Mucosa of descending colon (tissue), 3 donors: ENCODE measurements at regions not wholly inside any gene's neighbourhood (a gene's known extent, or its start where the extent isn't known, plus 50 kb on each side); places are given as distances from the start of the nearest gene placed in this dataset.

Experiments used
- ATAC-seq: fragments of 200-7000 bp; cut with Tn5 transposase; one replicate; pipeline ENCODE4 v1.9.1; 2020; ENCODE audit warnings: mild to moderate bottlenecking, moderate library complexity
- DNase-seq, 3 donors: peaks; one replicate each; pipeline ENCODE4 v3.0.0-alpha.2; 2020
- H3K36me3 ChIP-seq: fragments of 200-600 bp; one replicate; pipeline ENCODE4 v1.8.0; 2021; ENCODE audit warnings: low read depth, mild to moderate bottlenecking
- H3K4me1 ChIP-seq: fragments of 200-600 bp; one replicate; pipeline ENCODE4 v1.8.0; 2021; ENCODE audit warnings: low read depth, mild to moderate bottlenecking
- H3K4me3 ChIP-seq: fragments of 200-600 bp; one replicate; pipeline ENCODE4 v1.8.0; 2021; ENCODE audit warnings: mild to moderate bottlenecking
- H3K9me3 ChIP-seq: fragments of 200-600 bp; one replicate; pipeline ENCODE4 v1.8.0; 2021; ENCODE audit warnings: mild to moderate bottlenecking
- CTCF ChIP-seq: fragments of 200-600 bp; IDR thresholded peaks from one replicate; pipeline ENCODE4 v1.8.0; 2022; ENCODE audit warnings: antibody characterized with exemption, mild to moderate bottlenecking
- intact Hi-C, 2 donors: fragments of 100-400 bp; cut with DNase I in 1 of 2; cut with micrococcal nuclease in 1 of 2; formaldehyde crosslinking; loops; one replicate each; pipeline versions ENCODE4 v1.11.0 to v1.11.1; 2022; cut with DNase I, micrococcal nuclease
- donor health status: DM: no; HTN: no; CAD: no; lungs with moderate emphysema.
- donor health status: DM: no; HTN: no; CAD: no.
- donor health status: DM: no; HTN: yes; CAD: no.

DNA sequence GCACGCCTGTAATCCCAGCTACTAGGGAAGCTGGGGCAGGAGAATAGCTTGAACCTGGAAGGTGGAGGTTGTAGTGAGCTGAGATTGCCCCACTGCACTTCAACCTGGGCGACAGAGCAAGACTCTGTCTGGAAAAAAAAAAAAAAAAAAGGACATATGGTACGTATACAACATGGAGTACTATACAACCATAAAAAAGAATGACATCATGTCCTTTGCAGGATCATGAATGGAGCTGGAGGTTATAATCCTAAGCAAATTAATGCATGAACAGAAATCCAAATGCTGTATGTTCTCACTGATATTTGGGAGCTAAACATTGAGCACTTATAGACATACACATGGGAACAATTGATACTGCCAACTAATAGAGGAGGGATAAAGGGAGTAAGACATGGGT, 99.3 kb upstream of the KCNJ3 start:
- intact Hi-C loops = no loop called here
- DNase-seq (no peak), ATAC-seq (no peak)
- Histone ChIP-seq H3K36me3 (no peaks in the 10 kb centered on the region), H3K4me1 (no peaks in the 10 kb centered on the region), H3K9me3 (no peaks in the 10 kb centered on the region), H3K4me3 (no peak overlapping the region)
- no peak for TF ChIP-seq CTCF

DNA sequence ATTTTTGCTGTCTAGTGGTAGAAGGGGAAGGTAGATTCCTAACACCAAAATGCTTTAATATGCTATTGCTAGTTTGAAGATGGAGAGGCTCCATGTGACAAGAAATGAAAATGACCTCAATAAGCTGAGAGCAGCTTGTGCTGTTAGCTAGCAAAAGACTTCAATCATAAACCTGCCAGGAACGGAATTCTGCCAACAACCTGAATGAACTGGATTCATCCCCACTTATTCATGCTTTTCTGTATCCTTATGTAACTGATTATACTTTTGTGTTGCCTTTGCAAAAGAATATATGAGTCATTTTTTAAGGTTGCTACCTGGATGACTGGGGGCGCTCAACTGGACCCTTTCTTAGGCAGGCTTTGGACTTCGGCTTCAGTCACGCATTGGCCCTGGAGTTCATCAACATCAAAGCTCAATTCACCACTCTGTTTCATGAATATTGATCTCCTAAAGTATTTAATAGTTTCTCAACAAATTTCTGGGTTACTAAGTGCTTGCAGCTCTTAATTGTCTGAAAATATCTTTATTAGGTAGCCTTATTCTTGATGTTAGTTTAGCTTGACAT, 97.5 kb upstream of the KCNJ3 start:
- no peaks in the 10 kb centered on the region for H3K9me3 ChIP-seq
- TF ChIP-seq CTCF = no peak
- H3K36me3 ChIP-seq = no peaks in the 10 kb centered on the region
- intact Hi-C loops = no loop called here
- ATAC-seq = no peak
- H3K4me1 ChIP-seq = no peaks in the 10 kb centered on the region
- no peak for DNase-seq
- no peak overlapping the region for H3K4me3 ChIP-seq

- no peaks in the 10 kb centered on the region for H3K36me3 ChIP-seq
- DNase-seq (no peak), ATAC-seq (no peak)
- no peak overlapping the region for H3K4me3 ChIP-seq
- no peaks in the 10 kb centered on the region for H3K9me3 ChIP-seq
- intact Hi-C loops = no loop called here
- H3K4me1 ChIP-seq = no peaks in the 10 kb centered on the region
- TF ChIP-seq CTCF = no peak
These were observed 94.8 kb upstream of the KCNJ3 start for GRCh38 chr2:154603682-154604081.

GRCh38 chr2:154608438-154608837, 90.1 kb upstream of the KCNJ3 start:
- intact Hi-C loops = no loop called here
- no peak for DNase-seq
- H3K4me1 ChIP-seq = no peaks in the 10 kb centered on the region
- TF ChIP-seq CTCF = no peak
- ATAC-seq = no peak
- no peak overlapping the region for H3K4me3 ChIP-seq
- no peaks in the 10 kb centered on the region for H3K9me3 ChIP-seq
- H3K36me3 ChIP-seq = no peaks in the 10 kb centered on the region

- H3K9me3 ChIP-seq = no peaks in the 10 kb centered on the region
- no peaks in the 10 kb centered on the region for H3K4me1 ChIP-seq
- no peak overlapping the region for H3K4me3 ChIP-seq
- DNase-seq = no peak
- ATAC-seq = no peak
- intact Hi-C loops = no loop called here
- TF ChIP-seq CTCF = no peak
- no peaks in the 10 kb centered on the region for H3K36me3 ChIP-seq
These were observed 83.6 kb upstream of the KCNJ3 start for GRCh38 chr2:154614906-154615305.

DNA sequence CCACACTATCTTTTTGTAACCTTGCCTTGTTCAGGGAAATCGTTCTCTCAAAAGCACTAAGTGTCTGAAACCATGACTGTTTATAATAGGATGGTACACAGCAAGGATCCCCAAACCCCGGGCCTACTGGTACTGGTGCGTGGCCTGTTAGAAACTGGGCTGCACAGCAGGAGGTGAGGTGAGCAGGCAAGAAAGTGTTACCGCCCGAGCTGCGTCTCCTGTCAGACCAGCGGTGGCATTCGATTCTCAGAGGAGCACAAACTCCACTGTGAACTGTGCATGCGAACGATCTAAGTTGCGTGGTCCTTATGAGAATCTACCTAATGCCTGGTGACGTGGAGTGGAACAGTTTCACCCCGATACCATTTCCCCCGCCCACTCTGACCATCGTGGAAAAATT, 81.8 kb upstream of the KCNJ3 start:
- no peaks in the 10 kb centered on the region for H3K36me3 ChIP-seq
- no peak for ATAC-seq
- intact Hi-C loops = no loop called here
- no peaks in the 10 kb centered on the region for H3K9me3 ChIP-seq
- no peak for TF ChIP-seq CTCF
- H3K4me1 ChIP-seq = no peaks in the 10 kb centered on the region
- H3K4me3 ChIP-seq = no peak overlapping the region
- no peak for DNase-seq
